GM23248 (cell line): ENCODE measurements at regions not wholly inside any gene's neighbourhood (a gene's known extent, or its start where the extent isn't known, plus 50 kb on each side); places are given as distances from the start of the nearest gene placed in this dataset.

Experiments used
- EZH2 ChIP-seq: fragments of 200-600 bp; sonication (generic); IDR thresholded peaks from 2 replicates; pipeline ENCODE4 v1.6.1; 2018; ENCODE audit warnings: antibody characterized with exemption, mild to moderate bottlenecking; ENCODE audit not compliant: insufficient read depth, poor library complexity, severe bottlenecking
- EZH2phosphoT487 ChIP-seq: fragments of 200-600 bp; sonication (generic); IDR thresholded peaks from 2 replicates; pipeline ENCODE4 v1.6.1; 2018; ENCODE audit warnings: antibody characterized with exemption, moderate library complexity, mild to moderate bottlenecking, low read depth; ENCODE audit not compliant: insufficient read depth

GRCh38 chr14:29462321-29462720, 465.3 kb downstream of the PRKD1 start:
- no peak for TF ChIP-seq EZH2phosphoT487
- TF ChIP-seq EZH2 = no peak
